ENCODE measurements at regions not wholly inside any gene's neighbourhood (a gene's known extent, or its start where the extent isn't known, plus 50 kb on each side); places are given as distances from the start of the nearest gene placed in this dataset.

DNA sequence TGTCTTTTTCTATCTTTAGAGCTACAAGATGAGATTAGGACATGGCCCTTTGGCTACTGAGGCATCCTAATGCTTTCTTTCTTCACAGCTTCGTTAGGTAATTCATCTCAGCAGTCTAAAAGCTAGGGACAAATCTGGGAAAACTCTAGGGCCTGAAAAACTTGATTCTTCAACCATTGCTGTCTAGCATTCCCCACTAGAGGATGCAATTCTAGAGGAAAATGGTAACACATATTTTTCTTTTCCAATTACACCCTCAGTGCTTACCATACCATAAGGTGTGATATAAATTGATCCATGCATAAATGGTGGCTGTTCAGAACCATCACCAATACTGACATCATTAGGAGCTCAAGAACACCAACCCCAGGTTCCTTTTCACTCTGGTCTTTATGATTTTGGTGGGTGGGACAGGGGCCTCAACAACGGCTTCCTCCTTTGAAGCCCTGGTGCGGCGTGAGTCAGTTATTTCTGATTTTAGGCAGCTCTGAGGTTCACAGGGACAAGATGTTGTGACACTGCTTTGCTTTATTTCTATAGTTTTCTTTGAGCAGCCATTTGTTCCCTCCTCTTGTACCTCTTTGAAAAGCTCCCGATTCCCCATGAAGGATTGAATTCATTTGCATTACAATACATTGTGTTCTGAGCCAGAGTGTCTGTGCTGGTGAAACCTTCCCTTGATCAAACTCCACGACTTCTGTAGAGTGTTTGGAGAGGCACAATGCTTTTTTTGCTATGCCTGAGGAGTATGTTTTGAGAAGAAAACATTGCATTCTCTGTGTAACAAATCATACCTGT, 526.0 kb upstream of the TRPC7 start:
- TF ChIP-seq, protein P1, sequence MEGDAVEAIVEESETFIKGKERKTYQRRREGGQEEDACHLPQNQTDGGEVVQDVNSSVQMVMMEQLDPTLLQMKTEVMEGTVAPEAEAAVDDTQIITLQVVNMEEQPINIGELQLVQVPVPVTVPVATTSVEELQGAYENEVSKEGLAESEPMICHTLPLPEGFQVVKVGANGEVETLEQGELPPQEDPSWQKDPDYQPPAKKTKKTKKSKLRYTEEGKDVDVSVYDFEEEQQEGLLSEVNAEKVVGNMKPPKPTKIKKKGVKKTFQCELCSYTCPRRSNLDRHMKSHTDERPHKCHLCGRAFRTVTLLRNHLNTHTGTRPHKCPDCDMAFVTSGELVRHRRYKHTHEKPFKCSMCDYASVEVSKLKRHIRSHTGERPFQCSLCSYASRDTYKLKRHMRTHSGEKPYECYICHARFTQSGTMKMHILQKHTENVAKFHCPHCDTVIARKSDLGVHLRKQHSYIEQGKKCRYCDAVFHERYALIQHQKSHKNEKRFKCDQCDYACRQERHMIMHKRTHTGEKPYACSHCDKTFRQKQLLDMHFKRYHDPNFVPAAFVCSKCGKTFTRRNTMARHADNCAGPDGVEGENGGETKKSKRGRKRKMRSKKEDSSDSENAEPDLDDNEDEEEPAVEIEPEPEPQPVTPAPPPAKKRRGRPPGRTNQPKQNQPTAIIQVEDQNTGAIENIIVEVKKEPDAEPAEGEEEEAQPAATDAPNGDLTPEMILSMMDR (IDR thresholded peaks at IDR 0.05), result no peak
- no peak for TF ChIP-seq POLR2A (IDR thresholded peaks at IDR 0.05)
